ENCODE measurements at regions not wholly inside any gene's neighbourhood (a gene's known extent, or its start where the extent isn't known, plus 50 kb on each side); places are given as distances from the start of the nearest gene placed in this dataset.

- DNase-seq = no peak
These were observed 282.7 kb downstream of the KCNN2 start for GRCh38 chr5:114644576-114644975.

- DNase-seq = no peak
These were observed 274.4 kb downstream of the KCNN2 start for GRCh38 chr5:114636271-114636670.

GRCh38 chr5:114634967-114635901, 273.4 kb downstream of the KCNN2 start:
- no peak for DNase-seq

- DNase-seq = no peak
These were observed 272.6 kb downstream of the KCNN2 start for GRCh38 chr5:114634517-114634916.

GRCh38 chr5:114612406-114612805, 250.5 kb downstream of the KCNN2 start:
- DNase-seq = no peak

- DNase-seq = no peak
These were observed 219.3 kb downstream of the KCNN2 start for GRCh38 chr5:114581136-114581535.

- DNase-seq = no peak
These were observed 204.0 kb downstream of the KCNN2 start for GRCh38 chr5:114565871-114566270.

- DNase-seq = no peak
These were observed 203.3 kb downstream of the KCNN2 start for GRCh38 chr5:114565139-114565538.

- no peak for DNase-seq
These were observed 199.5 kb downstream of the KCNN2 start for GRCh38 chr5:114561415-114561814.

Measured in stimulated activated CD4-positive, alpha-beta T cell treated with anti-CD3 and anti-CD28 coated beads, Interleukin-4, amount 100 ng/mL, for 1 hour (primary cell).